ENCODE measurements at regions not wholly inside any gene's neighbourhood (a gene's known extent, or its start where the extent isn't known, plus 50 kb on each side); places are given as distances from the start of the nearest gene placed in this dataset.
"Not testable (repeated sequence)": the region's sequence is repeated elsewhere in the genome, so short reads cannot be mapped to it uniquely, and the experiment has no call there.

GRCh38 chr13:79912403-79912802, 428.5 kb downstream of the SPRY2 start:
- no peak for DNase-seq (ENCODE audit: low spot score)

GRCh38 chr13:79910875-79911540, 429.9 kb downstream of the SPRY2 start:
- no peak for DNase-seq (ENCODE audit: low spot score)

- no peak for DNase-seq (ENCODE audit: low spot score)
Measured at GRCh38 chr13:79909644-79910043, 428.7 kb downstream of the NDFIP2 start.

- DNase-seq (ENCODE audit: low spot score), result no peak
Measured at GRCh38 chr13:79908381-79908780, 427.4 kb downstream of the NDFIP2 start.

GRCh38 chr13:79907527-79907926, 426.6 kb downstream of the NDFIP2 start:
- no peak for DNase-seq (ENCODE audit: low spot score)

- no peak for DNase-seq (ENCODE audit: low spot score)
Measured at GRCh38 chr13:79906345-79906744, 425.4 kb downstream of the NDFIP2 start.

- DNase-seq (ENCODE audit: low spot score), result no peak
Measured at GRCh38 chr13:79905018-79905417, 424.1 kb downstream of the NDFIP2 start.

- DNase-seq (ENCODE audit: low spot score), result no peak
Measured at GRCh38 chr13:79904581-79904980, 423.6 kb downstream of the NDFIP2 start.

- DNase-seq (ENCODE audit: low spot score), result no peak
Measured at GRCh38 chr13:79901336-79901735, 420.4 kb downstream of the NDFIP2 start.

GRCh38 chr13:79900356-79900755, 419.4 kb downstream of the NDFIP2 start:
- no peak for DNase-seq (ENCODE audit: low spot score)

- no peak for DNase-seq (ENCODE audit: low spot score)
Measured at GRCh38 chr13:79898996-79899395, 418.0 kb downstream of the NDFIP2 start.

- no peak for DNase-seq (ENCODE audit: low spot score)
Measured at GRCh38 chr13:79898202-79898826, 417.4 kb downstream of the NDFIP2 start.

- no peak for DNase-seq (ENCODE audit: low spot score)
Measured at GRCh38 chr13:79896851-79897250, 415.9 kb downstream of the NDFIP2 start.

GRCh38 chr13:79895416-79895815, 414.5 kb downstream of the NDFIP2 start:
- DNase-seq (ENCODE audit: low spot score), result no peak

GRCh38 chr13:79887278-79887677, 406.3 kb downstream of the NDFIP2 start:
- DNase-seq (ENCODE audit: low spot score), result not testable (repeated sequence)

GRCh38 chr13:79886601-79887000, 405.6 kb downstream of the NDFIP2 start:
- DNase-seq (ENCODE audit: low spot score), result no peak

GRCh38 chr13:79884890-79885289, 403.9 kb downstream of the NDFIP2 start:
- no peak for DNase-seq (ENCODE audit: low spot score)

GRCh38 chr13:79883216-79883615, 402.3 kb downstream of the NDFIP2 start:
- DNase-seq (ENCODE audit: low spot score), result no peak

- no peak for DNase-seq (ENCODE audit: low spot score)
Measured at GRCh38 chr13:79880818-79881217, 399.9 kb downstream of the NDFIP2 start.

- no peak for DNase-seq (ENCODE audit: low spot score)
Measured at GRCh38 chr13:79874396-79875360, 393.7 kb downstream of the NDFIP2 start.

GRCh38 chr13:79871594-79871993, 390.6 kb downstream of the NDFIP2 start:
- DNase-seq (ENCODE audit: low spot score), result no peak

- no peak for DNase-seq (ENCODE audit: low spot score)
Measured at GRCh38 chr13:79870766-79871165, 389.8 kb downstream of the NDFIP2 start.

GRCh38 chr13:79870123-79870522, 389.2 kb downstream of the NDFIP2 start:
- DNase-seq (ENCODE audit: low spot score), result no peak

Measured in CD4-positive, alpha-beta T cell treated with Interleukin-15 for 4 hours (primary cell).